Sigmoid colon (tissue), 6 donors: ENCODE measurements at regions not wholly inside any gene's neighbourhood (a gene's known extent, or its start where the extent isn't known, plus 50 kb on each side); places are given as distances from the start of the nearest gene placed in this dataset.

Experiments
- DNase-seq: peaks from one replicate; pipeline ENCODE4 v3.0.0-alpha.2; 2019
- H3K27ac ChIP-seq, 4 donors: fragments of 200-600 bp; sonication (generic); one replicate each; pipeline ENCODE4 v1.5.1; 2016 to 2019; ENCODE audit warnings: mild to moderate bottlenecking in 1 of 4
- H3K27me3 ChIP-seq, 3 donors: fragments of 200-600 bp; sonication (generic); one replicate each; pipeline ENCODE4 v1.5.1; 2019; ENCODE audit warnings: mild to moderate bottlenecking in 1 of 3
- H3K36me3 ChIP-seq, 4 donors: fragments of 200-600 bp; sonication (generic); one replicate each; pipeline ENCODE4 v1.5.1; 2016 to 2019
- H3K4me1 ChIP-seq, 4 donors: fragments of 200-600 bp; sonication (generic); one replicate each; pipeline ENCODE4 v1.5.1; 2017 to 2019
- H3K4me3 ChIP-seq, 4 donors: fragments of 200-600 bp; sonication (generic); one replicate each; pipeline ENCODE4 v1.5.1; 2017 to 2019; ENCODE audit warnings: mild to moderate bottlenecking in 2 of 4, moderate library complexity in 1 of 4
- H3K9me3 ChIP-seq, 4 donors: fragments of 200-600 bp in 3 of 4; sonication (generic) in 3 of 4; one replicate each; pipeline versions ENCODE4 v1.5.1 to v1.6.1; 2013 to 2019
- EP300 ChIP-seq, 4 donors: sonication (generic); formaldehyde crosslinking; IDR thresholded peaks; one replicate each; pipeline ENCODE4 v1.6.1; 2017; ENCODE audit warnings: antibody characterized with exemption in 4 of 4
- POLR2A ChIP-seq, 2 donors: fragments of 450-650 bp; IDR thresholded peaks; one replicate each; pipeline ENCODE4 v1.6.1; 2016; ENCODE audit warnings: antibody characterized with exemption in 2 of 2, mild to moderate bottlenecking in 2 of 2, moderate library complexity in 2 of 2
- POLR2AphosphoS5 ChIP-seq, 4 donors: sonication (generic); formaldehyde crosslinking; IDR thresholded peaks; one replicate each; pipeline ENCODE4 v1.6.1; 2017; ENCODE audit warnings: antibody characterized with exemption in 4 of 4
- WGBS, 2 donors: extraction: QIAGEN DNeasy Blood & Tissue Kit; methylation state at CpG; one replicate each; pipeline ENCODE4 v1.1.7; 2013; 5-methylcytosine and 5-hydroxymethylcytosine counted together
- intact Hi-C: fragments of 100-400 bp; cut with DNase I; formaldehyde crosslinking; loops from one replicate; pipeline ENCODE4 v1.15.1; 2023
- TF ChIP-seq, protein P1 (sequence below), 4 experiments: fragments of 450-650 bp in 3 of 4; fragments of 200-600 bp in 1 of 4; IDR thresholded peaks; one replicate each; pipeline ENCODE4 v1.5.1; 2016 to 2019; ENCODE audit warnings: antibody characterized with exemption in 4 of 4, mild to moderate bottlenecking in 3 of 4, moderate library complexity in 2 of 4
- donor health status: healthy with polysubstance abuse.
- donor health status: healthy.

DNA sequence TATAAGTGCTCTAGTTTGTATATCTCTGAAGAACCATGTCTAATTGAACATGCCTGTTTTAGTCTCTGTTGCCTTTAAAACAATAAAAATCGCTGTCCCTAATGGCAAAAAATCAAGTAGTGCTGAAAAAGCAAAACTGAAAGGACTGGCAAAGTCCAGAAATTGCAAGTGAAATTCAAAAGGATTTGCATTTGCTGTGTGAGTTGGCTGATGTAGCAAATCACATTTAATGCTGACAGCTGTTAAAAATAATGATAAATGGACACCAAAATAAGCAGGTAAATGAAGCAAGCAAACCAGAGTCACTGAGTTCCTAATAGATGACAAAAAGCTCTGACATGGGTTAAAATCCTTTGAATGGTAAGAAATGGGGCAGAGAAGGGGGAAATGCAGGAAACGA lies 874.1 kb downstream of the GRM8 start:
- TF ChIP-seq EP300 (IDR thresholded peaks at IDR 0.05) (no peak), POLR2AphosphoS5 (IDR thresholded peaks at IDR 0.05) (no peak), POLR2A (IDR thresholded peaks at IDR 0.05) (no peak)
- TF ChIP-seq, protein P1, sequence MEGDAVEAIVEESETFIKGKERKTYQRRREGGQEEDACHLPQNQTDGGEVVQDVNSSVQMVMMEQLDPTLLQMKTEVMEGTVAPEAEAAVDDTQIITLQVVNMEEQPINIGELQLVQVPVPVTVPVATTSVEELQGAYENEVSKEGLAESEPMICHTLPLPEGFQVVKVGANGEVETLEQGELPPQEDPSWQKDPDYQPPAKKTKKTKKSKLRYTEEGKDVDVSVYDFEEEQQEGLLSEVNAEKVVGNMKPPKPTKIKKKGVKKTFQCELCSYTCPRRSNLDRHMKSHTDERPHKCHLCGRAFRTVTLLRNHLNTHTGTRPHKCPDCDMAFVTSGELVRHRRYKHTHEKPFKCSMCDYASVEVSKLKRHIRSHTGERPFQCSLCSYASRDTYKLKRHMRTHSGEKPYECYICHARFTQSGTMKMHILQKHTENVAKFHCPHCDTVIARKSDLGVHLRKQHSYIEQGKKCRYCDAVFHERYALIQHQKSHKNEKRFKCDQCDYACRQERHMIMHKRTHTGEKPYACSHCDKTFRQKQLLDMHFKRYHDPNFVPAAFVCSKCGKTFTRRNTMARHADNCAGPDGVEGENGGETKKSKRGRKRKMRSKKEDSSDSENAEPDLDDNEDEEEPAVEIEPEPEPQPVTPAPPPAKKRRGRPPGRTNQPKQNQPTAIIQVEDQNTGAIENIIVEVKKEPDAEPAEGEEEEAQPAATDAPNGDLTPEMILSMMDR (IDR thresholded peaks at IDR 0.05) = no peak
- intact Hi-C loops = no loop called here
- no peaks in the 10 kb centered on the region for H3K4me1 ChIP-seq
- 37 to 60% methylated on average over 2 of the region's 2 CpGs for WGBS, 2 donors
- H3K36me3 ChIP-seq = no peaks in the 10 kb centered on the region
- H3K4me3 ChIP-seq = no peak overlapping the region
- H3K9me3 ChIP-seq = no peaks in the 10 kb centered on the region
- no peak for DNase-seq
- H3K27me3 ChIP-seq = no peaks in the 10 kb centered on the region
- no peak overlapping the region for H3K27ac ChIP-seq

DNA sequence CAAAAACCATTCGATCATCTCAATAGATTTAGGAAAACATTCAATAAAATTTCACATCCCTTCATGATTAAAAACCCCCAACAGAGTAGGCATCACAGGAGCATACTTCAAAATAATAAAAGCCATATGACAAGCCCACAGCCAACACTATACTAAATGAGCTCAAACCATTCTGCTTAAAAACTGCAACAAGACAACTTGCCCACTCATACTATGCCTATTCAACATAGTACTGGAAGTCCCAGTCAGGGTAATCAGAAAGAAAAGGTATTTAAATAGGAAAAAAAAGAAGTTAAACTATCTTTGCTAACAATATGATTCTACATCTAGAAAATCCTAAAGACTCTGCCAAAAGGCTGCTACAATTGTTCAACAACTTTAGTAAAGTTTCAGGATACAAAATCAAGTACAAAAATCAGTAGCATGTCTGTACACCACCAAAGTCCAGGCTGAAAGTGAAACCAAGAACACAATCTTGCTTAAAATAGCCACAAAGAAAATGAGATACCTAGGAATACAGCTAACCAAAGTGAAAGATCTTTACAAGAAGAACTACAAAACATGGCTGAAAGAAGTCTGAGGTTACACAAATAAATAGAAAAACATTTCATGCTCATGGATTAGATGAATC lies 882.6 kb downstream of the GRM8 start:
- no peaks in the 10 kb centered on the region for H3K36me3 ChIP-seq
- H3K9me3 ChIP-seq = peaks cover 0 to 4% (median 0%) of the 10 kb centered on the region in 4 donors
- no peak for DNase-seq
- H3K4me3 ChIP-seq = no peak overlapping the region
- 87 to 93% methylated on average over 1 of the region's 1 CpG for WGBS, 2 donors
- TF ChIP-seq EP300 (IDR thresholded peaks at IDR 0.05) (no peak), POLR2A (IDR thresholded peaks at IDR 0.05) (no peak), POLR2AphosphoS5 (IDR thresholded peaks at IDR 0.05) (no peak)
- TF ChIP-seq, protein P1 (IDR thresholded peaks at IDR 0.05) = no peak
- intact Hi-C loops = no loop called here
- H3K27me3 ChIP-seq = no peaks in the 10 kb centered on the region
- no peaks in the 10 kb centered on the region for H3K4me1 ChIP-seq
- H3K27ac ChIP-seq = no peak overlapping the region

DNA sequence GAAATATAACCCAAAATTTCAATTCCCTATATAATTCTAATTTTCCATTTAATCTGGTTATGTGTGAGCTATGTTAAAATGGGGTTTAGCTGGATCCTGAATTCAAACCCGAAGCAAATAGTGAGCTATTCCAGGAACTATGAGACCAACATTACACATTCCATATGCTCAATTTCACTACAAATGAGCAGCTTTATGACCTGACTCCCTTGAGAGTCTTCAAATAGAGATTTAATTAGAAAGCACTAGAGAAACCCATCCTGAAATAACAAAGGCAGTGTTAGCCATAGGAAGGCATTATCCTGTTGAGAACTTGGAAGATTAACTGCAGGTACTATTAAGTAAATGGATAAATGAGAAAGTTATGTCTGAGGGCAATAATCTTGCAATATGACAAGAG lies 890.0 kb downstream of the GRM8 start:
- WGBS, 2 donors = 68 to 78% methylated on average over 1 of the region's 1 CpG
- TF ChIP-seq POLR2AphosphoS5 (IDR thresholded peaks at IDR 0.05) (no peak), POLR2A (IDR thresholded peaks at IDR 0.05) (no peak), EP300 (IDR thresholded peaks at IDR 0.05) (no peak)
- TF ChIP-seq, protein P1 (IDR thresholded peaks at IDR 0.05) = no peak
- Histone ChIP-seq H3K27ac (no peak overlapping the region), H3K36me3 (no peaks in the 10 kb centered on the region), H3K27me3 (no peaks in the 10 kb centered on the region), H3K4me1 (no peaks in the 10 kb centered on the region), H3K9me3 (no peaks in the 10 kb centered on the region), H3K4me3 (no peak overlapping the region)
- DNase-seq = no peak
- intact Hi-C loops = no loop called here

DNA sequence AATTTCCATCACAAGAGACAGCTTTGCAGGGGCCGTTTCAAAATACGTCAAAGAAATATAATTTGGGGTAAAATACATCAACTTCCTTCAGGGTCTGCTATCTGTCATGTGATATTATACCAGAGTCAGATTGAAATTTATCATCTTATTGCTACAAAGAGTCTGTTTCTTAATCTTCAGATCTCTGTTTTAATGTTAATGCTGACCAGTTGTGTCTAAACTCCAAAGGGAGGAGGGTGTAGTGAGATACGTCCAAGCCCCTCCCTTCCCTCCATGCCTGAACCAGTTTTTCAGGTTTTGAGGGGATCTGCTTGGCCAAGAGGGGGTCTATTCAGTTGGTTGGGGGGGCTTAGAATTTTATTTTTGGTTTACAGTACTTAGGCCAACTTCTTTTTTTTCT lies 891.6 kb downstream of the GRM8 start:
- H3K36me3 ChIP-seq = no peaks in the 10 kb centered on the region
- TF ChIP-seq, protein P1 (IDR thresholded peaks at IDR 0.05) = no peak
- no peak for TF ChIP-seq POLR2AphosphoS5 (IDR thresholded peaks at IDR 0.05)
- TF ChIP-seq POLR2A (IDR thresholded peaks at IDR 0.05) = no peak
- TF ChIP-seq EP300 (IDR thresholded peaks at IDR 0.05) = no peak
- 61 to 80% methylated on average over 3 of the region's 3 CpGs for WGBS, 2 donors
- H3K27me3 ChIP-seq = no peaks in the 10 kb centered on the region
- no peaks in the 10 kb centered on the region for H3K9me3 ChIP-seq
- no peak for DNase-seq
- H3K4me1 ChIP-seq = no peaks in the 10 kb centered on the region
- intact Hi-C loops = no loop called here
- no peak overlapping the region for H3K4me3 ChIP-seq
- H3K27ac ChIP-seq = no peak overlapping the region

DNA sequence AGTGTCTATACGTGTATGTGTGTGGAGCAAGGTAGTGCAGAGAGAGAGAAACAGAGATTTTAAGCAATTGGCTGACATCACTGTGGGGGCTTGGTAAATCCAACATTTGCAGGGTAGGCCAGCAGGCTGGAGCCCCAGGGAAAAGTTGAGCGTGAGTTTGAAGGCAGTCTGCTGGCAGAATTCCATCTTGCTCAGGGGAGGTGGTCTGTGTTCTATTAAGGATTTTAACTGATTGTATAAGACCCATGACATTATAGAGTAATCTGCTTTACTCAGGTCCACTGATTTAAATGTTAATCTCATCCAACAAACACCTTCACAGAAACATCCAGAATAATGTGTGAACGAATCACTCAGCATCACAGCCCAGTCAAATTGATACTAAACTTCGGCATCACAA lies 912.9 kb downstream of the GRM8 start:
- Histone ChIP-seq H3K4me1 (no peaks in the 10 kb centered on the region), H3K36me3 (no peaks in the 10 kb centered on the region), H3K27ac (no peak overlapping the region), H3K9me3 (no peaks in the 10 kb centered on the region), H3K27me3 (no peaks in the 10 kb centered on the region), H3K4me3 (no peak overlapping the region)
- intact Hi-C loops = no loop called here
- DNase-seq = no peak
- TF ChIP-seq, protein P1 (IDR thresholded peaks at IDR 0.05) = no peak
- WGBS, 2 donors = 76 to 78% methylated on average over 4 of the region's 4 CpGs
